HepG2 (cell line): ENCODE measurements at regions not wholly inside any gene's neighbourhood (a gene's known extent, or its start where the extent isn't known, plus 50 kb on each side); places are given as distances from the start of the nearest gene placed in this dataset.

Source experiments
- ATAD3A ChIP-seq: sonication (generic); formaldehyde crosslinking; IDR thresholded peaks from 2 replicates; pipeline ENCODE4 v1.4.0; 2020; ENCODE audit warnings: missing genetic modification reagents
- CBFB ChIP-seq: sonication (generic); formaldehyde crosslinking; IDR thresholded peaks from 2 replicates; pipeline ENCODE4 v1.4.0; 2020; ENCODE audit warnings: missing genetic modification reagents
- HDAC2 ChIP-seq: sonication (generic); formaldehyde crosslinking; IDR thresholded peaks from 2 replicates; pipeline ENCODE4 v1.4.0; 2020; ENCODE audit warnings: missing genetic modification reagents
- HMG20A ChIP-seq: IDR thresholded peaks from 2 replicates; pipeline ENCODE4 v1.6.1; 2016; ENCODE audit warnings: borderline replicate concordance
- KAT2B ChIP-seq: fragments of 150-350 bp; IDR thresholded peaks from 2 replicates; pipeline ENCODE4 v1.6.1; 2014; ENCODE audit warnings: low read depth, low read length, borderline replicate concordance
- MAFK ChIP-seq, 2 experiments: IDR thresholded peaks in 1 of 2; conservative IDR thresholded peaks in 1 of 2; 2 replicates each; pipeline ENCODE4 v1.6.1; 2011; ENCODE audit warnings: improper control_type of control experiment in 2 of 2, low read length in 2 of 2
- NFIC ChIP-seq: IDR thresholded peaks from 2 replicates; pipeline ENCODE4 v1.6.1; 2012; ENCODE audit warnings: mild to moderate bottlenecking, low read length, inconsistent platforms
- NRL ChIP-seq: sonication (generic); formaldehyde crosslinking; IDR thresholded peaks from 2 replicates; pipeline ENCODE4 v1.5.0; 2020; ENCODE audit warnings: missing genetic modification reagents, mild to moderate bottlenecking, moderate library complexity, borderline replicate concordance
- PRPF4 ChIP-seq: fragments of 200-400 bp; formaldehyde crosslinking; IDR thresholded peaks from 2 replicates; pipeline ENCODE4 v1.6.1; 2016; ENCODE audit warnings: low read length, low read depth; ENCODE audit not compliant: poor library complexity, severe bottlenecking
- TCF12 ChIP-seq, 2 experiments: fragments of 450-650 bp in 1 of 2; sonication (generic) in 1 of 2; formaldehyde crosslinking in 1 of 2; IDR thresholded peaks; 2 replicates each; pipeline versions ENCODE4 v1.6.1 to v1.8.0; 2017 to 2022; ENCODE audit warnings: antibody characterized with exemption in 1 of 2, mild to moderate bottlenecking in 1 of 2, missing genetic modification reagents in 1 of 2, moderate library complexity in 1 of 2
- ZNF20 ChIP-seq: sonication (generic); formaldehyde crosslinking; IDR thresholded peaks from 2 replicates; pipeline ENCODE4 v1.4.0; 2020; ENCODE audit warnings: mild to moderate bottlenecking, moderate library complexity, missing genetic modification reagents
- ZNF746 ChIP-seq: sonication (generic); formaldehyde crosslinking; IDR thresholded peaks from 2 replicates; pipeline ENCODE4 v1.8.0; 2022; ENCODE audit warnings: mild to moderate bottlenecking, missing genetic modification reagents
- TF ChIP-seq, protein P1 (sequence below): fragments of 450-650 bp; IDR thresholded peaks from 2 replicates; pipeline ENCODE4 v1.6.1; 2017; ENCODE audit warnings: mild to moderate bottlenecking
- TF ChIP-seq, protein P2 (sequence below): sonication (generic); formaldehyde crosslinking; IDR thresholded peaks from 2 replicates; pipeline ENCODE4 v1.5.1; 2020; ENCODE audit warnings: mild to moderate bottlenecking, missing genetic modification reagents, borderline replicate concordance
- TF ChIP-seq, protein P3 (sequence below): IDR thresholded peaks from 2 replicates; pipeline ENCODE4 v1.6.1; 2018; ENCODE audit warnings: missing genetic modification reagents
- TF ChIP-seq, protein P4 (sequence below): sonication (generic); formaldehyde crosslinking; IDR thresholded peaks from 2 replicates; pipeline ENCODE4 v1.8.0; 2022; ENCODE audit warnings: mild to moderate bottlenecking, missing genetic modification reagents, moderate library complexity
- TF ChIP-seq, protein P5 (sequence below): sonication (generic); formaldehyde crosslinking; IDR thresholded peaks from 2 replicates; pipeline ENCODE4 v1.4.0; 2020; ENCODE audit warnings: mild to moderate bottlenecking, missing genetic modification reagents

DNA sequence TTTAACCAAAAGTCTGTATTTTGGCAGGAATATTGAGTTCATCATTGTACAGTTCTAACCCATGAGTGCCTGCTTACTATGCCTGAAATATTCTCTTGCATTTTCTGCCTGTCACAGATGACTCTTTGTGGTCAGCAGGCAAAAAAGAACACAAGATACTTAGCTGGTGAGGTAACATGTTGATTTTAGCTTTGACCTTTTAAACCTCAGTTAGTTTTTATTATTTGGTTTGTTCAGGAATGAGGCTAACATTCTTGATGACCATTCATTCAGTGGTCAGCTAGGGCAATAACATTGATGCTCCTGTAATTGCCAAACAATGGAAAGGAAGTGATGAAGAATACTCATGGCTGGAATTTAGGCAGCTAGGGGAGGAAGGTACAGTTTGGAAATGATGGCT is 491.2 kb downstream of the PIK3C3 start (continued):
- peak; percentile 94; the same call in 1 of the 2 replicates for TF ChIP-seq HMG20A
- no peak for TF ChIP-seq NRL
- TF ChIP-seq ZNF746 (CRISPR knock-in tag): no peak
- TF ChIP-seq, protein P1, sequence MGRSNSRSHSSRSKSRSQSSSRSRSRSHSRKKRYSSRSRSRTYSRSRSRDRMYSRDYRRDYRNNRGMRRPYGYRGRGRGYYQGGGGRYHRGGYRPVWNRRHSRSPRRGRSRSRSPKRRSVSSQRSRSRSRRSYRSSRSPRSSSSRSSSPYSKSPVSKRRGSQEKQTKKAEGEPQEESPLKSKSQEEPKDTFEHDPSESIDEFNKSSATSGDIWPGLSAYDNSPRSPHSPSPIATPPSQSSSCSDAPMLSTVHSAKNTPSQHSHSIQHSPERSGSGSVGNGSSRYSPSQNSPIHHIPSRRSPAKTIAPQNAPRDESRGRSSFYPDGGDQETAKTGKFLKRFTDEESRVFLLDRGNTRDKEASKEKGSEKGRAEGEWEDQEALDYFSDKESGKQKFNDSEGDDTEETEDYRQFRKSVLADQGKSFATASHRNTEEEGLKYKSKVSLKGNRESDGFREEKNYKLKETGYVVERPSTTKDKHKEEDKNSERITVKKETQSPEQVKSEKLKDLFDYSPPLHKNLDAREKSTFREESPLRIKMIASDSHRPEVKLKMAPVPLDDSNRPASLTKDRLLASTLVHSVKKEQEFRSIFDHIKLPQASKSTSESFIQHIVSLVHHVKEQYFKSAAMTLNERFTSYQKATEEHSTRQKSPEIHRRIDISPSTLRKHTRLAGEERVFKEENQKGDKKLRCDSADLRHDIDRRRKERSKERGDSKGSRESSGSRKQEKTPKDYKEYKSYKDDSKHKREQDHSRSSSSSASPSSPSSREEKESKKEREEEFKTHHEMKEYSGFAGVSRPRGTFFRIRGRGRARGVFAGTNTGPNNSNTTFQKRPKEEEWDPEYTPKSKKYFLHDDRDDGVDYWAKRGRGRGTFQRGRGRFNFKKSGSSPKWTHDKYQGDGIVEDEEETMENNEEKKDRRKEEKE: no peak
- 0 out of 4 replicates have a peak, but pooled peaks of 1 of the 2 experiments have one; percentile 9 for TF ChIP-seq MAFK (conservative IDR thresholded peaks at IDR 0.05 in 1 of 2, IDR thresholded peaks at IDR 0.05 in 1 of 2; ENCODE audit: low read length in 2 of 2)
- TF ChIP-seq, protein P2, sequence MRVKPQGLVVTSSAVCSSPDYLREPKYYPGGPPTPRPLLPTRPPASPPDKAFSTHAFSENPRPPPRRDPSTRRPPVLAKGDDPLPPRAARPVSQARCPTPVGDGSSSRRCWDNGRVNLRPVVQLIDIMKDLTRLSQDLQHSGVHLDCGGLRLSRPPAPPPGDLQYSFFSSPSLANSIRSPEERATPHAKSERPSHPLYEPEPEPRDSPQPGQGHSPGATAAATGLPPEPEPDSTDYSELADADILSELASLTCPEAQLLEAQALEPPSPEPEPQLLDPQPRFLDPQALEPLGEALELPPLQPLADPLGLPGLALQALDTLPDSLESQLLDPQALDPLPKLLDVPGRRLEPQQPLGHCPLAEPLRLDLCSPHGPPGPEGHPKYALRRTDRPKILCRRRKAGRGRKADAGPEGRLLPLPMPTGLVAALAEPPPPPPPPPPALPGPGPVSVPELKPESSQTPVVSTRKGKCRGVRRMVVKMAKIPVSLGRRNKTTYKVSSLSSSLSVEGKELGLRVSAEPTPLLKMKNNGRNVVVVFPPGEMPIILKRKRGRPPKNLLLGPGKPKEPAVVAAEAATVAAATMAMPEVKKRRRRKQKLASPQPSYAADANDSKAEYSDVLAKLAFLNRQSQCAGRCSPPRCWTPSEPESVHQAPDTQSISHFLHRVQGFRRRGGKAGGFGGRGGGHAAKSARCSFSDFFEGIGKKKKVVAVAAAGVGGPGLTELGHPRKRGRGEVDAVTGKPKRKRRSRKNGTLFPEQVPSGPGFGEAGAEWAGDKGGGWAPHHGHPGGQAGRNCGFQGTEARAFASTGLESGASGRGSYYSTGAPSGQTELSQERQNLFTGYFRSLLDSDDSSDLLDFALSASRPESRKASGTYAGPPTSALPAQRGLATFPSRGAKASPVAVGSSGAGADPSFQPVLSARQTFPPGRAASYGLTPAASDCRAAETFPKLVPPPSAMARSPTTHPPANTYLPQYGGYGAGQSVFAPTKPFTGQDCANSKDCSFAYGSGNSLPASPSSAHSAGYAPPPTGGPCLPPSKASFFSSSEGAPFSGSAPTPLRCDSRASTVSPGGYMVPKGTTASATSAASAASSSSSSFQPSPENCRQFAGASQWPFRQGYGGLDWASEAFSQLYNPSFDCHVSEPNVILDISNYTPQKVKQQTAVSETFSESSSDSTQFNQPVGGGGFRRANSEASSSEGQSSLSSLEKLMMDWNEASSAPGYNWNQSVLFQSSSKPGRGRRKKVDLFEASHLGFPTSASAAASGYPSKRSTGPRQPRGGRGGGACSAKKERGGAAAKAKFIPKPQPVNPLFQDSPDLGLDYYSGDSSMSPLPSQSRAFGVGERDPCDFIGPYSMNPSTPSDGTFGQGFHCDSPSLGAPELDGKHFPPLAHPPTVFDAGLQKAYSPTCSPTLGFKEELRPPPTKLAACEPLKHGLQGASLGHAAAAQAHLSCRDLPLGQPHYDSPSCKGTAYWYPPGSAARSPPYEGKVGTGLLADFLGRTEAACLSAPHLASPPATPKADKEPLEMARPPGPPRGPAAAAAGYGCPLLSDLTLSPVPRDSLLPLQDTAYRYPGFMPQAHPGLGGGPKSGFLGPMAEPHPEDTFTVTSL: peak; percentile 97
- TF ChIP-seq CBFB (CRISPR knock-in tag): peak; percentile 83; the same call in 1 of the 2 replicates
- no peak for TF ChIP-seq PRPF4
- TF ChIP-seq, protein P3, sequence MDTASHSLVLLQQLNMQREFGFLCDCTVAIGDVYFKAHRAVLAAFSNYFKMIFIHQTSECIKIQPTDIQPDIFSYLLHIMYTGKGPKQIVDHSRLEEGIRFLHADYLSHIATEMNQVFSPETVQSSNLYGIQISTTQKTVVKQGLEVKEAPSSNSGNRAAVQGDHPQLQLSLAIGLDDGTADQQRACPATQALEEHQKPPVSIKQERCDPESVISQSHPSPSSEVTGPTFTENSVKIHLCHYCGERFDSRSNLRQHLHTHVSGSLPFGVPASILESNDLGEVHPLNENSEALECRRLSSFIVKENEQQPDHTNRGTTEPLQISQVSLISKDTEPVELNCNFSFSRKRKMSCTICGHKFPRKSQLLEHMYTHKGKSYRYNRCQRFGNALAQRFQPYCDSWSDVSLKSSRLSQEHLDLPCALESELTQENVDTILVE (CRISPR knock-in tag): no peak
- peak; percentile 76 for TF ChIP-seq HDAC2 (CRISPR knock-in tag)
- no peak; the same call in 1 of the 2 replicates for TF ChIP-seq NFIC
- TF ChIP-seq, protein P4, sequence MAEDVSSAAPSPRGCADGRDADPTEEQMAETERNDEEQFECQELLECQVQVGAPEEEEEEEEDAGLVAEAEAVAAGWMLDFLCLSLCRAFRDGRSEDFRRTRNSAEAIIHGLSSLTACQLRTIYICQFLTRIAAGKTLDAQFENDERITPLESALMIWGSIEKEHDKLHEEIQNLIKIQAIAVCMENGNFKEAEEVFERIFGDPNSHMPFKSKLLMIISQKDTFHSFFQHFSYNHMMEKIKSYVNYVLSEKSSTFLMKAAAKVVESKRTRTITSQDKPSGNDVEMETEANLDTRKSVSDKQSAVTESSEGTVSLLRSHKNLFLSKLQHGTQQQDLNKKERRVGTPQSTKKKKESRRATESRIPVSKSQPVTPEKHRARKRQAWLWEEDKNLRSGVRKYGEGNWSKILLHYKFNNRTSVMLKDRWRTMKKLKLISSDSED: no peak
- TF ChIP-seq TCF12 (IDR thresholded peaks at IDR 0.05): no peak
- TF ChIP-seq TCF12 (CRISPR knock-in tag; IDR thresholded peaks at IDR 0.05): no peak
- no peak for TF ChIP-seq ATAD3A (CRISPR knock-in tag)
- no peak for TF ChIP-seq ZNF20 (CRISPR knock-in tag)
- TF ChIP-seq KAT2B: no peak
- TF ChIP-seq, protein P5, sequence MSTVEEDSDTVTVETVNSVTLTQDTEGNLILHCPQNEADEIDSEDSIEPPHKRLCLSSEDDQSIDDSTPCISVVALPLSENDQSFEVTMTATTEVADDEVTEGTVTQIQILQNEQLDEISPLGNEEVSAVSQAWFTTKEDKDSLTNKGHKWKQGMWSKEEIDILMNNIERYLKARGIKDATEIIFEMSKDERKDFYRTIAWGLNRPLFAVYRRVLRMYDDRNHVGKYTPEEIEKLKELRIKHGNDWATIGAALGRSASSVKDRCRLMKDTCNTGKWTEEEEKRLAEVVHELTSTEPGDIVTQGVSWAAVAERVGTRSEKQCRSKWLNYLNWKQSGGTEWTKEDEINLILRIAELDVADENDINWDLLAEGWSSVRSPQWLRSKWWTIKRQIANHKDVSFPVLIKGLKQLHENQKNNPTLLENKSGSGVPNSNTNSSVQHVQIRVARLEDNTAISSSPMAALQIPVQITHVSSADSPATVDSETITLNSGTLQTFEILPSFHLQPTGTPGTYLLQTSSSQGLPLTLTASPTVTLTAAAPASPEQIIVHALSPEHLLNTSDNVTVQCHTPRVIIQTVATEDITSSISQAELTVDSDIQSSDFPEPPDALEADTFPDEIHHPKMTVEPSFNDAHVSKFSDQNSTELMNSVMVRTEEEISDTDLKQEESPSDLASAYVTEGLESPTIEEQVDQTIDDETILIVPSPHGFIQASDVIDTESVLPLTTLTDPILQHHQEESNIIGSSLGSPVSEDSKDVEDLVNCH (CRISPR knock-in tag): no peak
